Mucosa of descending colon (tissue), 3 donors: ENCODE measurements at regions not wholly inside any gene's neighbourhood (a gene's known extent, or its start where the extent isn't known, plus 50 kb on each side); places are given as distances from the start of the nearest gene placed in this dataset.

Experiments used
- ATAC-seq: fragments of 200-7000 bp; cut with Tn5 transposase; one replicate; pipeline ENCODE4 v1.9.1; 2020; ENCODE audit warnings: mild to moderate bottlenecking, moderate library complexity
- DNase-seq, 3 donors: peaks; one replicate each; pipeline ENCODE4 v3.0.0-alpha.2; 2020
- H3K36me3 ChIP-seq: fragments of 200-600 bp; one replicate; pipeline ENCODE4 v1.8.0; 2021; ENCODE audit warnings: low read depth, mild to moderate bottlenecking
- H3K4me1 ChIP-seq: fragments of 200-600 bp; one replicate; pipeline ENCODE4 v1.8.0; 2021; ENCODE audit warnings: low read depth, mild to moderate bottlenecking
- H3K4me3 ChIP-seq: fragments of 200-600 bp; one replicate; pipeline ENCODE4 v1.8.0; 2021; ENCODE audit warnings: mild to moderate bottlenecking
- H3K9me3 ChIP-seq: fragments of 200-600 bp; one replicate; pipeline ENCODE4 v1.8.0; 2021; ENCODE audit warnings: mild to moderate bottlenecking
- CTCF ChIP-seq: fragments of 200-600 bp; IDR thresholded peaks from one replicate; pipeline ENCODE4 v1.8.0; 2022; ENCODE audit warnings: antibody characterized with exemption, mild to moderate bottlenecking
- intact Hi-C, 2 donors: fragments of 100-400 bp; cut with DNase I in 1 of 2; cut with micrococcal nuclease in 1 of 2; formaldehyde crosslinking; loops; one replicate each; pipeline versions ENCODE4 v1.11.0 to v1.11.1; 2022; cut with DNase I, micrococcal nuclease
- donor health status: DM: no; HTN: no; CAD: no; lungs with moderate emphysema.
- donor health status: DM: no; HTN: no; CAD: no.
- donor health status: DM: no; HTN: yes; CAD: no.

- Histone ChIP-seq H3K9me3 (no peaks in the 10 kb centered on the region), H3K4me1 (no peaks in the 10 kb centered on the region), H3K4me3 (no peak overlapping the region), H3K36me3 (no peaks in the 10 kb centered on the region)
- ATAC-seq (no peak), DNase-seq (no peak)
- TF ChIP-seq CTCF = no peak
- intact Hi-C loops = no loop called here
Measured at GRCh38 chr7:124480036-124480820, 285.4 kb downstream of the GPR37 start.

- ATAC-seq (no peak), DNase-seq (no peak)
- Histone ChIP-seq H3K36me3 (no peaks in the 10 kb centered on the region), H3K4me3 (no peak overlapping the region), H3K4me1 (no peaks in the 10 kb centered on the region), H3K9me3 (no peaks in the 10 kb centered on the region)
- intact Hi-C loops = no loop called here
- no peak for TF ChIP-seq CTCF
Measured at GRCh38 chr7:124462249-124462648, 303.3 kb downstream of the GPR37 start.

GRCh38 chr7:124460555-124460954 is 305.0 kb downstream of the GPR37 start:
- Histone ChIP-seq H3K36me3 (no peaks in the 10 kb centered on the region), H3K4me1 (no peaks in the 10 kb centered on the region), H3K4me3 (no peak overlapping the region), H3K9me3 (no peaks in the 10 kb centered on the region)
- intact Hi-C loops = no loop called here
- no peak for TF ChIP-seq CTCF
- no peak for DNase-seq
- ATAC-seq = no peak

- no peaks in the 10 kb centered on the region for H3K9me3 ChIP-seq
- no peak overlapping the region for H3K4me3 ChIP-seq
- H3K4me1 ChIP-seq = no peaks in the 10 kb centered on the region
- TF ChIP-seq CTCF = no peak
- H3K36me3 ChIP-seq = no peaks in the 10 kb centered on the region
- intact Hi-C loops = no loop called here
- ATAC-seq = no peak
- DNase-seq = no peak
Measured at GRCh38 chr7:124460056-124460450, 305.5 kb downstream of the GPR37 start.

DNA sequence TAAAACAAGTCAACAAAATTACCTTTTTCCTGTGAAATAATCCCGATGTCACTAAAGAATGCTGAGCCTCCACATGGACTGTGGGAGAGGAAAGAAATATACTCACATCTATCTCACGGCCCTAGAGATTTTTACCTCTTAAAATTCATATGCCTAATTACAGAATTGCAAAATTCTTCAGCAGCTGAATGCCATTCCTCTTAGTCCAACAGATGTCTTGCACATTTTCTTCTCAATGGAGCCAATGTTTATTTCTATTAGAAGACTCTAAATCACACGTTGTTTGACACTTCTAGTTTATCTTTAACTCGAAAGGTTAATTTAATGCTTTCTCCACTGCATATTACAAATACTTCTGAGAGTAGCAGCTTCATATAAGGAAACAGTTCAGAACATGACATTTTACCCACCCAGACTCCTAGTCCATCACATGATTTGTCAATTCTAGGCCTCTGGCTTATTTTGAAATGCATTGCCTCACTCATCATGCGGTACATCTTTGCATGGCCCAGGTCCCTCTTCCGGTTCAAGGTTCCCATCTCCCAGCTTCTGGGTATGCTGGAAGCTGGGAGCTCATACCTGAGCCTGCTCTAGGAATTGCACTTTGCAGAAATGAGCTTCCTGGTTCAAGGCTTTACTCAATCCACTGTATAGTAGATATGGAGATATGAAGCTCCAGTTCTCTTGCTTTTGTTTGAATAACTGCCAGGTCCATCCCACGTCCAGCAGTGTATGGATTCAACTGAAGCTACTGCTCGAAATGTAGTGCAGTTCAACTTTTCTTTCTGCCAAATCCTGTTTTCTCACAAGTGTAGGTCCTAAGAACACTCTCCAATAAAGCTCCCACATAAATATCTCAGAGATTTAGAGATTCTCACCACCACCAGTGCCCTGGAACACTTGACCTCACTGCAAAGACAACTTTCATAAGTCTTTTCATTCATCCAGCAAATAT is 306.2 kb downstream of the GPR37 start:
- no peak for ATAC-seq

More for the DNA sequence above, 306.2 kb downstream of the GPR37 start:
- H3K9me3 ChIP-seq = no peaks in the 10 kb centered on the region
- no peak for DNase-seq
- no peak for TF ChIP-seq CTCF
- H3K36me3 ChIP-seq = no peaks in the 10 kb centered on the region
- H3K4me1 ChIP-seq = no peaks in the 10 kb centered on the region
- no peak overlapping the region for H3K4me3 ChIP-seq
- intact Hi-C loops = no loop called here
